NCI-H748 (cell line): ENCODE measurements at regions not wholly inside any gene's neighbourhood (a gene's known extent, or its start where the extent isn't known, plus 50 kb on each side); places are given as distances from the start of the nearest gene placed in this dataset.

Experiments
- DNase-seq: peaks from one replicate; lab custom pipeline; 2025; ENCODE audit not compliant: unreplicated experiment; lab: John Stamatoyannopoulos, UW

DNA sequence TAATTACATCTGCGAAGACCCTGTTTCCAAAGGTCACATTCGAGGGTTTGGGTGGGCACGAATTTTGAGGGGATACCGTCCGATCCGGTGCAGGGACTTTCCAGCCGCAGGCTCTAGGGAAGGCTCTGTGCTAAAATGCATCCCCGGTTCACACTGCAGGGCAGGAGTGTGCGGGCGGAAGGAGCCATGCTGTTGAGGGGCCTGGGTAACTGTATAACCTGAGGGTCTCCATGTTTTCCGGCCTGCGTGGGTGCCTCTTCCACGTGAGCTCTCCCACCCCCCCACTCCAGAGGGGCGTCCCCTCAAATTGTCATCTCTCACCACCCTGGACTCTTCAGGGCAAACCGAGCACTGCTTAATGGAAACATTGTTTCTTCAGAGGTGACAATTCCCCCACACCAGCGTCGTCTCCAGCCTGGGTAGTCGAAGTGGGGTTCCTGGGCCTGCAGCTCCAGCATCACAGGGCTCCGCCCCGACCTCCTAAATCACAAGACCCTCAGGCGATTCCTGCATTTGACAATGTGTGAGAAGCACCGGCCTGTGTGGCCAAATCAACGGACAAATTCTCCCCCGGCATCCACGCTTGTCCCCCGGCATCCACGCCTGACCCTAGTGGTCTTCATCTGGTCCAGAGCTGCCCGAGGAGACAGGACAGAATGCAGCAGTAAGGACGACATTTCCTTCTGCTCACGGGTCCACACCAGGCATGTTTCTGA is 51.2 kb downstream of the FOXL3 start:
- DNase-seq, result no peak

DNA sequence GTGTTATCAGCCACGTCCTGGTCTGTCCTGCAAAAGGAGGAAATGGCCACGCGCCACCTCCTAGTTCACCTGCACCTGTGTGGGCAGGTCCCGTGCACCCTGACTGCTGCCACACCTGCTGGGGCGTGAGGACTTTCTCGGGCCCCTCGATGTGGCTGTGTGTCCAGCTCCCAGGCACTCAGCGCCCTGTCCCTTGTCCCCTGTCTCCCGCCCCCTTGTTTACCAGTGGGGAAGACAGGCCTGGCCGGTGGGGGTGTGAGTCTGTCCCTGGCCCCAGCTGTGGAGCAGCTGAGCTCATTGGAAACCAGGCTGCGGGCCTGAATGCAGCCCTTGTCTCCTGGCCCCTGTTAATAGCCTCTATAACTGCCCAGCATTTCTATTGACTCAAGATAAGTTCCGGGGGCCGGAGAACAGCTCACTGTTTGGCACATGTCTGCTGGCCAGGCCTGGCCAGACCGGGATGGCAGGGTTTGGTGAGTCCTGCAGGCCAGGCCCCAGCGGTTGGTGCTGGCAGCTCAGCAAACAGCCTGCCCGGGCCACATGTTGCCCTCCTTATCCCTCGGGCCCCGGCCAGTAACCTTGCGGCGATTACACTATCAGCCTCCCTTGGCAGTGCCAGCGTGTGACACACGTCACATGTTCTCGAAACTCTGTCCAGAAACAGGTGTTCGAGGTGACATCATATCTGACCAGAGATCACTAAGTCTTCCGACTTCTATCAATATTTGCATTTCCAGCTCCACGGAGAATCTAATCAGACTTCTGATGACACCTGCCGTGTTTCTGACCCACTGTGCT is 52.1 kb downstream of the FOXL3 start:
- no peak for DNase-seq

DNA sequence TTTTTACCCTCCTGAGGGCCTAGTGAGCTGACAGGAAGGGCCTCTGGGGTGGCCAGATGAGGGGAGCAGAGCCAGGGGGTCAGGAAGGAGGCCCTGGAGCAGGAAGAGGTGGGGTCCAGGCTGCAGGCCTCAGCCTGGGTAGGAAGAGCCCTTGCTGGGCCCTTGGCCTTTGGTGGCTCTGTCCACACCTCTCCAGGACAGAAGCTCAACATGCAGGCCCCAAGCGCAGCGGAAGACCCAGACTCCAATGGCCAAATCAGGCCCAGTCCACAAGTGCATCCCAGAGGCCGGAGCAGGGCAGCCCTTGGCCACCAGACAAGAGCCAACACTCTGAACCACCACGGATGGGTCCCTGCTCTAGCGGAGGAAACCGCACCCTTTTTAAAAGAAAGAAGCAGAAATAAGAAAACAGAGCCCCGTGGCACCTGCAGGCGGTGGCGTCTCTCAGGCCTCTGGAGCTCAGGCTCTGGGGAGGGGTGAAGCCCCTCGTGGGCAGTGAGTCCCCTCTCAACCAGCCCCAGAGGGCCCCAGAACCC is 52.8 kb downstream of the FOXL3 start:
- DNase-seq, result no peak

DNA sequence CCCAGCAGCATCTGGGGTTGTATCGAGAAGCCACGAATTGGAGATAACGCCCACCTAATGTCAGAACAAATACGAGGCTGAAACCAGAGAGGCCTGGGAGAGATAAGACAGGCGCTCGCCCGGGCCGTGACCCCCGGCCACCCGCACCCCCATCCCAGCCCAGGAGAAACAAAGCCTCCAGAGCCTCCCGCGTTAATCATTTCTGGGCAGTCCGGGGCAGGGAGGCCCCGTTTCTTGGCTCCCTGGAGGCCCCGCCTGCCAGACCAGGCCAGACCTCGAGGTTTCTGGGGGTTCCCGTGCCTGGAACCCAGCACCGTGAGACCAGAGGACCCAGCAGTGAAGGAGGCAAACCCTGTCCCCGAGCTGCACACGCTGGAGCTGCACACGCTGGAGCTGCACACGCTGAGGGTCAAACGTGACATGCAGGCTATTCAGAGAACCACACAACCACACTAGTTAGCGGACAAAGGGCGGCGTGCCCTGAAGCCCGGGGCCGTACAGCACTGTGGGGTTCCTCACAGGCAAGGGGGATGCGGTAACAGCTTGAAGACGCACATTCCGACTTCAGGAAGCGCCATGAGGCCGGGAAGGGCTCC is 53.4 kb downstream of the FOXL3 start:
- DNase-seq, result no peak

DNA sequence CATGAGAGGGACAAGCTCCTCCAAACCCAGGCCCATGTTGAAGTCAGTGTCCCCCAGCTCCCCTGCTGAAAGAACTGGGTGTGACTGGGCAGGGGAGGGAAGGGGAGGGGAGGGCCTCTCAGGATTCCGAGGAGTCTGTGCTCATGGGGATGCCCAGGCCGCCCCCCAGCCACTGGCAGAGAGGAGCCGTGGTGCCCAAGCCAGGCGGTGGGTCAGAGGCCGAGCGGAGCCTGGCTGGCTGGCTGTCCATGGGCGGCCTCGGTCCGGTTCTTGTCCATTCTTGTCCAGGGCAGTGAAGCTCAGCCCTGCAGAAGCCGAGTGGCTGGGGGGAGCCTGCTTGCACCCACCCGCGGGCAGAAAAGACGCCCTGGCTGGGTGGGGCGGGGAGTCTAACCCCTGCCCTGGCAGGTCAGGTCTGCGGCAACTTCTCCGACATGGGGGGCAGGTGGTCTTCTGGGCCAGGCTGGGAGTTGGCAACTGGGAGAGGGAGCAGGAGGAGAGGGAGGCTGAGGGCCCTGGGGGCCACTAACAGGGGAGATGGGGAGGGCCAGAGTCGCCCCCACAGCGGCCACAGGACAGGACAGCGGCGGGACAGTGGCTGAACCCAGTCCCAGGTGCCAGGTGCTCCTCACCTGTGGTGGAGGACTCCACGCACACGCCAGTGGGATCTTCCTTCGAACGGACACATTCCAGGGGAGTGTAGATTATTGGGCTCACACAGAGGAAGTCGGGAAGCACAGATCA is 54.1 kb downstream of the FOXL3 start:
- no peak for DNase-seq

DNA sequence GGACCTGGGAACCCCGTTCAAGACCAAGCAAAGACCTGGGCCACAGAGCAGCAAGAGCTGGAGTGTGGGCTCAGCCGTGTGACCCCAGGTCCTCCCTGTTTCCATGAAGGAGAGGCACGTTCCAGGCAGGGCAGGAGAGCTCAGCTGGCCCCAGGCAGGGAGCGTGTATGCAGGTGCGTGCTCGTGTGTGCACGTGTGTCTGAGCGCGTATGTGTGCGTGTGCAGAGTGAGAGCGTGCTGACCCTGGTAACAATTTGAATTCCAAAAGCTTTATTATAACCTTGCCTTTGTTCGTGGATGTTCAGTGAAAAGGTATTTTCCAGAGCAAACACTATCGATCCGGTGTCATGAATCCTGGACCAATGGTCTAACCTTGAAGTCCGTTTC is 54.6 kb downstream of the FOXL3 start:
- no peak for DNase-seq

DNA sequence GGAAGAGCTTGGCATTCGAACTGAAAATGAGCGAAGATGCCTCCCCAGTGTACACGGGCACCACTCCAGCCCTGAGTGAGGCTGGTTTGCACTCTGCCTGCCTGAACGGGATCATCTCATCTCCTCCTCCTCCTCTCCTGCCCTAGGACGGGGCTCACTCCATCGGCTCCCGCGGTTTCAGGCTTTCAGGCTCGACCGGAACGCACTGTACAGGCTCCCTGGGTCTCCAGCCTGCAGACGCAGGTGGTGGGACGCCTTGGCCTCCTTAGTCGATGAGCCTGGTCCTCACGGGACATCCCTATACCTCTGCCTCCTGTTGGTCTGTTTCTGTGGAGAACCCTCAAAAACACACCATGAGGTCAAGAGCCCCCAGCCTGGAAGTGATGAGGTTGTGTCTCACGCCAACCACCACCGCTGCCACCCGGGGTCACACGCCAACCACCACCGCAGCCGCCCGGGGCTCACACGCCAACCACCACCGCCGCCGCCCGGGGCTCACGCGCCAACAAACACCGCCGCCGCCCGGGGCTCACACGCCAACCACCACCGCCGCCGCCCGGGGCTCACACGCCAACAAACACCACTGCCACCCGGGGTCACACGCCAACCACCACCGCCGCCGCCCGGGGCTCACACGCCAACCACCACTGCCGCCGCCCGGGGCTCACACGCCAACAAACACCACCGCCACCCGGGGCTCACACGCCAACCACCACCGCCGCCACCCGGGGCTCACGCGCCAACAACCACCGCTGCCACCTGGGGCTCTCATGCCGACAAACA is 56.3 kb downstream of the FOXL3 start:
- DNase-seq, result no peak

DNA sequence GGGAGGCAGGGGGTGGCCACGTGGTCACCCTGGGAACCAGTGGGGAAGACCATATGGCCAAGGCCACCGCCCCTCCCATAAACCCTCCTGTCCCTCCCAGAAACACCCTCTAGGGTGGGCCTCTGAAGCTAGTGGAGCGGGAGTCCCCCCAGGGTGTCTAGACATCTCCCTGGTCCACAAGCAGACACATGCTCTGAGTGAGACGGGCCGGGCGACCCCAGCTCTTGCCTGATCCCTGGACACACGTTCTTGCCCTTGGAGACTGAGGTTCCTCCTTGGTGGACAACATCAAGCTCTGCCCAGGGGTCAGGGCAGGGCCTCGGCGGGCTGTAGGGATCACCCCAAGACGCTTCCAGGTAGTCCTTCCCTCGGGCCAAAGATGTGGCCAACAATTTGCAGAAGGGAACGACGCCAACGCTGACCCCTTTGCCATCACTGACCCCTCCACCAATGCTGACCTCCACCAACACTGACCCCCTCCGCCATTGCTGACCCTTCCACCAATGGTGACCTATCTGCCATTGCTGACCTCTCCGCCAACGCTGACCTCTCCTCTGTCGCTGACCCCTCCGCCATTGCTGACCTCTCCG is 57.1 kb downstream of the FOXL3 start:
- no peak for DNase-seq

DNA sequence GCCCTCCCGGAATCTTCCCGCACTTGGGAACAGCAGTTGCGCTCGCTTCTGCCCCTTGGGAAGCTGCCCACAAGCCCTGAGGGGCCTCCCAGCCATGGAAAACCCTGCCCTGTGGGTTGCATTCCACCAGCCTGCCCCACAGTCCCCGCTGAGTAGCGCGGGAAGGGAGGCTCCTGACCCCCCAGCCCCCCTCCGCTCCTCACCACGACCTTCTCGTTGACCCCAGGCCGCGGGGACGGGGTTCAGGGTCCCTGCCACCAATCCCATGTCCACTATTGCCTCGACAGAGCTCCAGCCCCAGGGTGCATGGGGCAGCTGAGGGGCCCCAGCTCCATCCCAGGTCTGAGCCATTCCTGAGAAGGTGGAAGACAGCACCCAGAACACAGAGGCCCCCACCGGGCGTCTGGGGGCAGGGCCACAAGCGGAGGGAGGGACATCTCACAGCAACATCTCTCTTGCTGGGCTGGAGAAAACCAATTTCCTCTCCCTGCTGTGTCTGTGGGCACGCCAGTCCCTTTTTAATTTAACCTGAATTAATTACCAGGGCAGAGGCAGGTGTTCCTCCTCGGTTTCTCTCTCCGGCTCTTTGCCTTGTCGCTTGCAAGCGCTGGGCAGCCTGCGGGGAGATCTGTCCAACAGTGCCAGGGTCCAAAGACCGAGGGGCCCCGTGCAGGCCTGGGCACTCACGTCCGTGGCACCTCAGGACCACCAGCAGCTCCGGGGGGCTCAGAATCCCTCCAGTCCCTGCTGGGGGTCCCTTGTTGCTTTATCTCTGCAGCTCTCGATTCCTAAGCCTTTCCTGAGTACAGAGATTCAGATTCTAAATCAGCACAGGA is 57.9 kb downstream of the FOXL3 start:
- no peak for DNase-seq

DNA sequence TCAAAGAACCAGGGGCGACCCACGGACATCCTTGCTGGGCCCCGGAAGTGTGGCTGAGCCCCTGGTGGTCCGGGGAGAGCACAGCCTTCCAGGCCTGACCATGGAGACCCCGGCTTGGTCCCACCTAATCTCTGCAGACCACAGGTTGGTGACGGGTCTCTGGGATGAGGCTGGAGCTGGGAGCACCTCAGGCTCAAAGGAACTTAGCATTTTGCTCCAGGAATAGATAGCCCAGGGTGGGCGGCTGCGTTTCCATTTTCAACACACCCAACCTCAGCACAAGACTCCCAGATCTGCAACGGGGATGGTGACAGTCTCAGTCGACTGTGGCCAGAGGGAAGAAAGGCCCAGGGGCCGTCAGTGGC is 58.5 kb downstream of the FOXL3 start:
- DNase-seq, result no peak

DNA sequence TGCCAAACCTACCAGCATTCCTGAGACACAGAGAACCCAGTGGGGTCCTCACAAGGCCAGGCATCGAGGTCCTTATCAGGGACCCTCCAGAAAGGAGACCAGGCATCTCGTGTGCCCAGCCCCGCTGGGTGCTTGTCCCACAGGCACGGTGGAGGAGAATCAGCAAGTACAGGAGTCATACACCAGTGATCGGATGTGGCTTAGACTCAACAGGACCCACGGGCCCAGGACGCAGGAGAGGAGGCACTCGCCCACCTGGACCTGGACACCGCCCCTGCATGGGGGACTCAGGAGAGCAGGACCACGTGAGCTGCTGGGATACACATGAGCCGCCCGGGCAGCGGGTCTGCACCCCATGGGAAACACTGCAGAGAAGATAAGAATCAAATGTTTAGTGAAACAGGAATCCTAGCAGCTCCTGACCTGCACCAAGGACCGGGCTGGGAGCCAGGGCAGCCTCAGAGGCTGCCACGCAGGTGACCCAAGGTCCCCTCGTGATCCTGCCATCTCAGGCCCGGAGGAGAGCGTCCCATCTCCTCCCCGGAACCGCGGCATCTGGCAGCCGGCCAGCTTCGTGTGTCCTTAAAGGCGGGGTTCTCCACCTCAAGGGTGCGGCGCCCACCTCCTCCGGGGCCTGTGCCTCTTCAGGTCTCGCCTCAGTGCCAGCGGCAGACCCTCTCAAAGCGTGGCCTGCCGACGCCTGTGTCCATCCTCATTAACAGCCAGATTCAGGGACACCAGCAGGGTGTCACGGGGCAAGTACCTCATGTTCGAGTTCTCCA is 59.2 kb downstream of the FOXL3 start:
- DNase-seq, result no peak

DNA sequence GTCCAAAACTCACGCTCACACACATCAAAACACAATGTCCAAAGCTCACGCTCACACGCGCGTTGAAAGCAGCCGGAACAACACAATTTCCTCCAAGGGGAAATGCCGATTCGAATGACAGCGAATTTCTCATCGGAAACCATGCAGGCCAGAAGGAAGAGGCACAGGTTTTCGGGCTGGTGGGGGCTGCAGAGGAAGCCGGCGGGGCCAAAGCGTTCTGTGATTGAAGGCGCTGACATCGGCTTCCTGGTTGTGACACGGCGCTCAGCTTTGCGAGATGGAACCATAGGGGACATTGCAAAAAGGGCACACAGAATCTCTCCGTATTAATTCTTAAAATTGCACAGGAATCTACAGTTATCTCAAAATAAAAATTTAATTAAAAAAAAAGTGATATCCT is 61.3 kb downstream of the FOXL3 start:
- no peak for DNase-seq

DNA sequence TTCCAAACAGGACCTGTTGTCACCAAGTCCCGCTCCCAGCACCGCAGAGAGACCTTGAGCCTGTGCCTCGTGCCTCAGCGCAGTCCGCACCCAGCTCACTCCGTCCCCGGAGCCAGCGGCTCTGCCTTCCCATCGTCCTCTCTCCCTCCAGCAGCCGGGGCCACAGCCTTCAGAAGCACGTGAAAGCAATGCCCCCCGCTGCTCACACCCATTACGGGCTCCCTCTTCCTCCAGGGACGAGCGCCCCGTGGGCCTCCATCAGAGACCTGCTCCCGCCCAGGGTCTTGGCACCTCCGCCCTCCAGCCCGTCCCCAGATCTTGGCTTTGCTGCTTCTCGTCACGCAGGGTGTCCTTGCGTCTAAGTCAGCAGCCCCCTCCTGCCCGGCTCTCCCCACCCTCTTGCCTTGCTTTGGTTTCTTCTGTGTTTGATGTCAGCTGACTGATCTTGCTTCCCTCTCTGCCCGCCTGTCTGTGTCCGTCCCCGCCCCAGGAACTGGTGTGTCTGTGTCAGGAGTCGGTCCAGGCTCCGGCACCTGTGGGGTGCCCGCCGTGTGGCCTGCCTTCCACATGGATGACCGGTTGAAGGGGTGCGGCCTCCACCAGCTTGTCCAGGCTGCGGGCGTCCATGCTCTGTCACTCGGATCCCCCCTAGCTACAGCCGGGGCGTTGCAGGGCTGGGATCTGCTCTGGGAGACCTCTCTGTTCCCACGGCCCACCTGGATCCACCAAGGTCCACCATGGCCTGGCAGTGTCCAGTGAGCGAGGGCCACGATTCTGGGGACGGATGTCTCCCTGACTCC is 61.9 kb downstream of the FOXL3 start:
- no peak for DNase-seq

DNA sequence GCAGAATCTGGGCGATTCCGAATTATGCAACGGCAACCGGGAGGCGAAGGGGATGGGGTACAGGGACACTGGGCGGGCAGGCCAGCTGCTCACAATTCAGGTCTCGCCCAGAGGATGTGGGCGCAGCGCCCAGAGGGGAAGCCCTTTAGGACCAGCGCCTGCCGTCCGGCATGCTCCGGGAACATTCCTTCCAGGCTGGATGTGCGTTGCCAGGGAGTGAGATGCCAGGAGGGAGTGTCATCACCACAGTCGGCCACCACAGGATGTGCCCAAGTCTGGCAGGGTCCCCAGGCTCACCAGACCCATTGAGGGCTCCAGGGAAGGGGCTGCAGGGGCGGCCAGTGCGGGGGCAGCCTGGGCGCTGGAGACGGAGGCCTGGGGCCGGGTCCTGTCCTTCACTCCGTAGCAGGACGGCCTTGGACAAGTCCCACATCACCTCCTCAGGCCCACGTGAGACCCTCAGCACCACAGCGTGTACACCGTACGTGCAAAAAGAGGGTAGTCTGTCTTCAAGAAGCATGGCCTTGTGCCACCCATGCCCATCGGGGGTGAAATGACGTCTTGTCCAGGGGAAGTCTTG is 63.9 kb downstream of the FOXL3 start:
- DNase-seq, result no peak

DNA sequence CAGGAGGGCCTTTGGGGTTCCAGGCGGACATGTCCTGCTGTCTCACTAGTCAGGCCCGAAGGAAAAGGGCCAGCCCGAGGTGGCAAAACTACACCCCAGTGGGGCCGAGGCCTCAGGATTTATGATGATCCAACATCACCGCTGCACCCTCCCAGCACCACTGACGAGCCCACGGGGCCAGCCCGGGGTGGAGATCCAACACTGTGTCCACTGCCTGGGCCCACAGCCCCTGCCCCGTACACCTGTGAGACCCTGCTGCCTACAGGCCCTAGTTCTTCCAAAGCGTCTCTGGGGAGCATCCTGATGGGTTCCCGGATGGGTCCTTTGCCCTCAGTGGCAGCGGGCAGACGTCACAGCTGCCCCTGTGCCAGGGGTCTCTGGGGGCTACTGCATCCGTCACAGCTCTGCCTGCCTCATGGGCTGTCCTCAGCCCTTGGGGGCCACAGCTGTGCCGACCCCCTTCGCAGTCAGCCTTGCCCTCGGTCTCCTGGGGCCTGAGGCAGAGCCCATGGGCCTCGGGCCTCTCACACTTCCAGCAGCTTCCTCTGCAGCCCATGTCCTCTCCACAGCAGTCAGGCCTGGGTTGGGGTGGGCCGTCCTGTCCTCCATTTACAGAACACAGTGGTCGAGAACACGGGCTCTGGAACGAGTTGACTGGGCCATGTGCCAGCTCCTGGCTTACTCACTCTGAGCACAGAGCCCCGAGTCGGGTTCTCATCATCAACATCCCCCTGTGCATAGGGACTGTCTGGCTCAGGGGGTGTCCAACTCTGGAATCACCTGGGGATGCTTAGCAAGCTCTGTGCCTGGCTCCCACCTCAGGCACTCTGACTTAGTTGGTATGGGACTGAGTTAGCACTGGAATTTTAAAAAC is 64.9 kb downstream of the FOXL3 start:
- no peak for DNase-seq

DNA sequence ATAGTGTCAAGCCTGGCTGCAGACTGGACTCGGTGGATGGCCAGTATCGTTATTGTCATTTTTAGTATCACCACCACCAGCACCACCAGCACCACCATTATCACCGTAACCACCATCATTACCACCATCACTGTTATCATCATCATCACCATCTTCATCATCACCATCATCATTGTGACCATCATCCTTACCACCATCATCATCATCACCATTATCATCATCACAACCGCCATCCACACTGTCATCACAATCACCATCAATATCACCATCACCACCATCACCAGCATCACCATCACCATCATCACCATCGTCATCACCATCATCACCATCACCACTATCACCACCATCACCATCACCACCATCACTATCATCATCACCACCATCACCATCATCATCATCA is 65.6 kb downstream of the FOXL3 start:
- DNase-seq, result no peak
